Skeletal muscle satellite cell (primary cell): ENCODE measurements at regions not wholly inside any gene's neighbourhood (a gene's known extent, or its start where the extent isn't known, plus 50 kb on each side); places are given as distances from the start of the nearest gene placed in this dataset.

ENCODE experiments used
- H3K27me3 ChIP-seq: 2 replicates; pipeline ENCODE4 v1.7.0; 2013; ENCODE audit warnings: low read length; ENCODE audit not compliant: control insufficient read depth, insufficient read depth
- H3K36me3 ChIP-seq: 2 replicates; pipeline ENCODE4 v1.7.0; 2013; ENCODE audit warnings: mild to moderate bottlenecking, control low read depth, low read length; ENCODE audit not compliant: insufficient read depth
- H3K4me1 ChIP-seq: 2 replicates; pipeline ENCODE4 v1.7.0; 2013; ENCODE audit warnings: low read length; ENCODE audit not compliant: control insufficient read depth, insufficient read depth
- H3K4me2 ChIP-seq: 2 replicates; pipeline ENCODE4 v1.7.0; 2013; ENCODE audit warnings: mild to moderate bottlenecking, low read length
- H3K4me3 ChIP-seq: 2 replicates; pipeline ENCODE4 v1.7.0; 2013; ENCODE audit warnings: low read length
- H3K9ac ChIP-seq: 2 replicates; pipeline ENCODE4 v1.7.0; 2013; ENCODE audit warnings: mild to moderate bottlenecking, low read depth, low read length, moderate library complexity
- H3K9me3 ChIP-seq: replicated peaks from 2 replicates; pipeline ENCODE4 v1.7.0; 2013; ENCODE audit warnings: mild to moderate bottlenecking, control low read depth, low read length

DNA sequence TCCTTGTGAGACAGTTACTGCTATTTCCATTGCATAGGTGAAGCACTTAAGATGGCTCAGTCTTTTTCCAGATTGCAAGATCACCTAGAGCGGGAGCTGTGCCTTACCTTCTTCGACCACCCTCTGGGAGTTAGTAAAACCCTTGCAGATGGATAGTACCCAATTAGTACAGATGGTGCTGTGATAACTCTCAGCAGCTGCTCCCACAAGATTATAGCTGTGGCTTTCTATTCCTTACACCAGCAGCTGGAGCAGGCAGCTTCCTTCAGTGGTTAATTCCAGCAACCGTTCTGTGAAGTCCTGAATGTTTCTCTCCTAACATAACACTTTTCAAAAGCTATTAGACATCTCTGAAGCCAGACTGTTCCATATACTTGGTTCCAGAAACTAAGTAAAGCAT, 796.8 kb downstream of the XPNPEP1 start:
- Histone ChIP-seq H3K4me1 (no peaks in the 10 kb centered on the region), H3K27me3 (no peaks in the 10 kb centered on the region), H3K4me2 (no peak overlapping the region), H3K36me3 (no peaks in the 10 kb centered on the region), H3K9me3 (no peaks in the 10 kb centered on the region), H3K4me3 (no peak overlapping the region), H3K9ac (no peak overlapping the region)

DNA sequence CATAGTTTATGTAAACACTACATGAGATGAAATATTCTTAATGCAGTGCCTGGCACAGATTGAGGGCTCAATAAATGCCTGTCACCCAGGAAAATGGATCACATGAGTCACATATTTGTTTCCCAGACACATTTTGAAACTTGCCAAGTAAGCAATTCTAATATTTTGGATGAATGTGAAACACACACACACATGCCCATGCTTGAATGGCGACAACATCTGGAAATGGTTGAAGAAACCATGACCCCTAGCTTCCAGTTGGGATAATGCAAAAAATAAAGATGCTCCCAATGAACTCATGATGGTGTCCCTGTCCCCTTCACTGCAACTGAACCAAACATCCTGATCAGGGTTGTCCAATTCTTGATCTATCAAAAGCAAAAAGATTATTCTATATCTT, 797.3 kb downstream of the XPNPEP1 start:
- Histone ChIP-seq H3K9ac (no peak overlapping the region), H3K27me3 (no peaks in the 10 kb centered on the region), H3K4me3 (no peak overlapping the region), H3K4me2 (no peak overlapping the region), H3K9me3 (no peaks in the 10 kb centered on the region), H3K4me1 (no peaks in the 10 kb centered on the region), H3K36me3 (no peaks in the 10 kb centered on the region)

DNA sequence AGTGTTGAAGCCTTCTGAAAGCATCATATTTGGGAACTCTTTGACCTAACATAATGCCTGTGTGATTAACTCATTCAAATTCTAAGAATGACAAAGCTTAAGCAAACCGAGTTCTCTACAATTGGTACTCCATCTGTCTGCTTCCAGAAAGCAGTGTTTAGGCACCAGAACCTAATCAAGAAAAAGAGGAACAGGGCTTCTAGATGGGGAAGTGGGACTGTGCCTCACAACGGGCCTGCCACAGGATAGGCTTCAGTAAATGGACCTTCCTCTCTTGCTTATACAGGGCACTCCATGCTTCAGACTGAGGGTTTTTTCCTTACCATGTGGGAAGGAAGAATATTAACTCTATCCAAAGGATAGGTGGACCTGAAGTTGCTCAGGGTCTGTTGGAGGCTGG, 808.1 kb downstream of the XPNPEP1 start:
- Histone ChIP-seq H3K9me3 (peaks cover 3% of the 10 kb centered on the region), H3K9ac (no peak overlapping the region), H3K4me3 (no peak overlapping the region), H3K36me3 (no peaks in the 10 kb centered on the region), H3K4me1 (no peaks in the 10 kb centered on the region), H3K4me2 (no peak overlapping the region), H3K27me3 (no peaks in the 10 kb centered on the region)

DNA sequence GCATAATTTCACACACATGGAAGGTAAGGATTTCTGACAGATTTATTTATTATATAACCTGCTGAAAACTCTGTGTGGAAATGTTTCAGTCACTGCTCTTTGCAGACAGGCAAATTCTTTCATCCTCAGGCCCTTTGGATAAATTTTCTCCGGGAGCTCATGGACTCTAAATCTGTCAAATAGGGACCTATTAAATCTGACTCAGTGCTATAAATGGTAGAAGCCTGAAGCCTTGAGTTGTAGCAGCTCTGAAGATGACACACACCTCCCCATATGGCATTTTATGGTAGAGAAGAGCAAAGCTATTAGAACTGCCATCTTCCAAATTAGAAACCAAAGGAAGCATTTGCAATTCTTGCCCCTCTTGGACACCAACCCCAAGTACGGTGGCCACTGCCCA, 808.7 kb downstream of the XPNPEP1 start:
- H3K36me3 ChIP-seq: no peaks in the 10 kb centered on the region
- H3K4me2 ChIP-seq: no peak overlapping the region
- H3K4me3 ChIP-seq: no peak overlapping the region
- H3K9me3 ChIP-seq: peaks cover 3% of the 10 kb centered on the region
- no peaks in the 10 kb centered on the region for H3K27me3 ChIP-seq
- H3K4me1 ChIP-seq: no peaks in the 10 kb centered on the region
- H3K9ac ChIP-seq: no peak overlapping the region

DNA sequence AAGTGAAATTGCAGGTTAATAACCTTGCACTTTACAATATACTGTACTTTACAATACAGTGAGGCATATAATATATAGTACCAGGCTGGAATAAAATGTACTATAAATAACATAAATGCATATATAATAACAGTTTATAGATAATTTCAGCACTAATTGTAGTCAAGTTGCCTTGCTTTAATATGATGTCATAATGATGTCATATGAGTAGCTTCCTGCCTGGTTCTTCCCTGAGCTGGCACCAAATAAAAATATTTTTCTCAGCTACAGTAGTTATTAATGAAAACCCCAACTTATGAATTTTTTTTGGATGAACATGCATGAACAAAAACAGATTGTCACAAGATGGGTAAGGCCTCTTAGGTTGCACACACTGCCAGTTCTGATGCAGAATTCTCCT, 816.7 kb downstream of the XPNPEP1 start:
- Histone ChIP-seq H3K4me1 (no peaks in the 10 kb centered on the region), H3K9me3 (no peaks in the 10 kb centered on the region), H3K27me3 (no peaks in the 10 kb centered on the region), H3K36me3 (no peaks in the 10 kb centered on the region), H3K4me3 (no peak overlapping the region), H3K9ac (no peak overlapping the region), H3K4me2 (no peak overlapping the region)

DNA sequence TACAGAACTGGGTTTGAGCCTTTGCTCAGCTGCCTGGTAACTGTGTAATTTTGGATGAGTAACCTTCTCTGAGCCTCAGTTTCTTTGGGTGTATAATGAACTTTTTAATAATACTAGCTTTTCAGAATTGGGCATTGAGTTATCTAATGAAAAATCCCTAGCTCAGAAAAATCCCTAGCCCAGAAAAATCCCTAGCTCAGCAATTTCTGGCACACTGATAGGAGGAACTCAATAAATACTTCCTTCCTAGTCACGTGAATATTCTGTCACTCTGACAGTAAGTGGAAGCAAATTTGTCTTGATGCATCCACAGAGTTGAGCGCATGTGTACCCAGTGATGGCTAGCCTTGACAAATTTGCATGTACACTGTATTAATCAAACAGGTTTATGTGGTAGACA, 817.6 kb downstream of the XPNPEP1 start:
- Histone ChIP-seq H3K9ac (no peak overlapping the region), H3K36me3 (no peaks in the 10 kb centered on the region), H3K4me3 (no peak overlapping the region), H3K4me1 (no peaks in the 10 kb centered on the region), H3K9me3 (no peaks in the 10 kb centered on the region), H3K4me2 (no peak overlapping the region), H3K27me3 (no peaks in the 10 kb centered on the region)

DNA sequence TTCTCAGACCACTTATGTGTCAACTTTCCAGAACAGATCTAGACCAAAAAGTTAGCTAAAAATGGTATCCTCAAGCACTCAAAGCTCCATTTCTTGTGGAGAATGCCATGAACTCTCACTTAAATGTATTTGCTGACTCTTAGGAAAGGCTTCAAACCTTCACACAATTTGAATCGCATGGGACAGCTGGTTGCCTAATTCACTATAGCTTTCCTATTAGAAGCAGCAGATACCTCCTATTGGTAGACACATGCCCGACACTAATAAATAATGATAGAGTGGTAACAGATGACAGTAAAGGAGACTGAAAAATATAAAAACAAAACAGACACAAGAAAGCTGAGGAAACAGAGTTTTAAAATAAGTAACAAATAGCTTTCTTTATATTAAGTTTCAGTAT, 818.5 kb downstream of the XPNPEP1 start:
- no peak overlapping the region for H3K9ac ChIP-seq
- no peaks in the 10 kb centered on the region for H3K9me3 ChIP-seq
- H3K4me2 ChIP-seq: no peak overlapping the region
- no peaks in the 10 kb centered on the region for H3K4me1 ChIP-seq
- no peaks in the 10 kb centered on the region for H3K36me3 ChIP-seq
- H3K4me3 ChIP-seq: no peak overlapping the region
- no peaks in the 10 kb centered on the region for H3K27me3 ChIP-seq

DNA sequence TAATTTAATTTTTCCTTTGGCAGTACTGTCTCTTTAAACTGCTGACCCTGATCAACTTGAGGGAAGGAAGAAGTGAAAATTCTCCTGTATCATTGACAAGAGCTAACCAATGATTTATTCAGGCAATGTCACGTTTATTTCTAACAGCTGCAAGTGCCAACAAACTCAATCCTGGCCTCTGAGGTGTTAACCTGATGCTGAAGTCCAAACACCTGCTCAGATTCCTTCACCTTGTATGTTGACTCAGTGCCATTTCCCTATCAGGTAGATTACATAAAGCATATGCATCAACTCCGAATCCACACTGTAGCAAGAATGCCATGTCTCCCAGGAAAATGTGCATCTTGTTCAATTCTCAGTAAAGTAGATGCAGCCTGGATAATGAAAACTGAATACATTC, 820.0 kb downstream of the XPNPEP1 start:
- Histone ChIP-seq H3K9me3 (no peaks in the 10 kb centered on the region), H3K4me1 (no peaks in the 10 kb centered on the region), H3K36me3 (no peaks in the 10 kb centered on the region), H3K27me3 (no peaks in the 10 kb centered on the region), H3K4me2 (no peak overlapping the region), H3K9ac (no peak overlapping the region), H3K4me3 (no peak overlapping the region)

DNA sequence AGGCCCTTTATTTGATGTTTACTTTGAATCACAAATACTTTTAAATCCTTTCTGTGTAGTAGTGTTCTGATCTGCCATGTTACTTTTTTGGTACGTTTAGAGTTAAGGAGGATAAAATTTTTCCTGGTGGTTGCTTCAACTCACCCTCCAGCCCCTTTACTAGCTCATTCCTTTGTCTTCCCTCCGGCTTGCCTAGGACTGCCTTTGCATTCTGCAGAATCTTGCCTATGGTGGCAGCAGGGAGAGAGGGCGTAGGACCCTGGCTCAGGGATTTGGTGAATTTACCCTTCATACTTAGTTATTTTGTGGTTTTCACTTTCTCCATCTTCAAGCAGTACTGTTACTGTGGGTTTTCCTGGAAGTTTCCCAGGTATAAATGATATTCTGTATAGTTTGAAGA, 833.5 kb downstream of the XPNPEP1 start:
- H3K9me3 ChIP-seq: no peaks in the 10 kb centered on the region
- no peaks in the 10 kb centered on the region for H3K4me1 ChIP-seq
- no peak overlapping the region for H3K4me2 ChIP-seq
- no peak overlapping the region for H3K9ac ChIP-seq
- H3K36me3 ChIP-seq: no peaks in the 10 kb centered on the region
- H3K4me3 ChIP-seq: no peak overlapping the region
- H3K27me3 ChIP-seq: no peaks in the 10 kb centered on the region

DNA sequence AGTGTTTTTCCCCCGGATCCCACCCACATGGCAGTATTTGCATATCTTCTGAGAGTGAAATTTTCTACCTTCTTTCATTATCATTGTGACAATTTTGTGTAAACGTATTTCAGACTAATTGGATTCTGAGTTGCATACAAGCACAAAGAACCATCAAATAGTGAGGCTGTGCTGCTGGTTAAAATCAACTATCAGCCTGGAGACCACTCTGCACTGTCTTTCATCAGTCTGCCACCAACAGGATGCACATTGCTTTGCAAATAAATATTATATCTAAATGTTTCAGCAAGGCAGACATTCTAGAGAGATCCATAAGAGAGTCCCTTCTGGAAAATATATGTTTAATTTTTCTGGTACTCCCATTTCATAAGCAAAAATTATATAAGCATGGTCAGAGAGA, 851.8 kb downstream of the XPNPEP1 start:
- Histone ChIP-seq H3K36me3 (no peaks in the 10 kb centered on the region), H3K9ac (no peak overlapping the region), H3K4me3 (no peak overlapping the region), H3K27me3 (no peaks in the 10 kb centered on the region), H3K9me3 (no peaks in the 10 kb centered on the region), H3K4me1 (no peaks in the 10 kb centered on the region), H3K4me2 (no peak overlapping the region)

DNA sequence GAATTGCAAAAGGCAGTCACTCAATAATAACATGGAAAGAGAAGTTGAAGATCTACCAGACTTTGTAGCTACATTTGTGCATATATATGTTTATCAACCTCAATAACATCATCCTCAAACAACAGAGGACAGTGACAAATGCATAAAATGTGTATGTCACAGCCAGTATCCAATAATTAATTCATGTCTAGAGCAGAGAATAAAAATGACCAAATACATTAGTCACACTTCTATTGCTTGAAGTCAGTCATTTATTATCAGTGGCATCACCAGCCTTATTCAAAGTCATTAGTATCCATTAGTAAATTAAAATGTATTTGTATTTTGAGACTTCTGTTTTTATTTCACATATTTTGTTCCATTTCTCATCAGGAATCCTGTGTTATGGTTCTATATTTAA, 852.8 kb downstream of the XPNPEP1 start:
- H3K4me2 ChIP-seq: no peak overlapping the region

DNA sequence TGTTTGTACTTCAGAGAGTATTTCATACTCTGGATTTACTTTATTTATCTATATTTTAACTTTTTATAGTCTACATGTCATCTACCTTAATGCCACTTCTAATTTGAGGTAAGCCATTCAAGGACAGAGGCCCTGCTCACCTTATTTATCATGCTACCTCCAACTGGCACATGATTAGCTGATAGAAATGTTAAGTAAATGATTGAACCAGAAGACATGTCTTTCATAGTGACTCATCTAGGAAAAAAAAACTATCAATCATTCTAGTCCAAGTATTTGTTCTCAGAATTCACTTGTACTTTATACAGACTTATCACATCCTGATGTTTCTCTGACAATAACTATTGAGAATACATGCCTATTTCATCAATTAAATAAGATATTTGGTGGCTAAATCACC, 856.3 kb downstream of the XPNPEP1 start:
- no peak overlapping the region for H3K4me2 ChIP-seq
- H3K27me3 ChIP-seq: no peaks in the 10 kb centered on the region
- H3K4me1 ChIP-seq: peaks cover 7% of the 10 kb centered on the region
- H3K9ac ChIP-seq: no peak overlapping the region
- no peak overlapping the region for H3K4me3 ChIP-seq
- H3K36me3 ChIP-seq: no peaks in the 10 kb centered on the region
- no peaks in the 10 kb centered on the region for H3K9me3 ChIP-seq

More for the DNA sequence above, 852.8 kb downstream of the XPNPEP1 start:
- H3K4me1 ChIP-seq: no peaks in the 10 kb centered on the region
- no peak overlapping the region for H3K4me3 ChIP-seq
- no peaks in the 10 kb centered on the region for H3K9me3 ChIP-seq
- H3K36me3 ChIP-seq: no peaks in the 10 kb centered on the region
- no peak overlapping the region for H3K9ac ChIP-seq
- no peaks in the 10 kb centered on the region for H3K27me3 ChIP-seq
